Gastrocnemius medialis (tissue), 4 donors: ENCODE measurements at regions not wholly inside any gene's neighbourhood (a gene's known extent, or its start where the extent isn't known, plus 50 kb on each side); places are given as distances from the start of the nearest gene placed in this dataset.

Experiments
- CTCF ChIP-seq, 5 experiments: fragments of 450-650 bp in 3 of 5; fragments of 200-600 bp in 2 of 5; sonication (generic) in 2 of 5; IDR thresholded peaks in 4 of 5; conservative IDR thresholded peaks in 1 of 5; 1 replicate in 4 of 5; 2 replicates in 1 of 5; pipeline ENCODE4 v1.5.1; 2016 to 2019; ENCODE audit warnings: antibody characterized with exemption in 5 of 5, mild to moderate bottlenecking in 3 of 5, moderate library complexity in 3 of 5
- POLR2A ChIP-seq, 2 donors: fragments of 450-650 bp; IDR thresholded peaks; one replicate each; pipeline ENCODE4 v1.6.1; 2017; ENCODE audit warnings: antibody characterized with exemption in 2 of 2, mild to moderate bottlenecking in 2 of 2, moderate library complexity in 2 of 2

- TF ChIP-seq CTCF (IDR thresholded peaks at IDR 0.05 in 4 of 5, conservative IDR thresholded peaks at IDR 0.05 in 1 of 5), result no peak
- TF ChIP-seq POLR2A (IDR thresholded peaks at IDR 0.05), result no peak
Observed at GRCh38 chr9:94168203-94169000, 84.1 kb downstream of the PTPDC1 start.
